Erythroblast (primary cell): ENCODE measurements at regions not wholly inside any gene's neighbourhood (a gene's known extent, or its start where the extent isn't known, plus 50 kb on each side); places are given as distances from the start of the nearest gene placed in this dataset.

ENCODE experiments used
- GATA1 ChIP-seq: IDR thresholded peaks from 2 replicates; pipeline ENCODE4 v1.6.1; 2011; ENCODE audit warnings: low read depth, mild to moderate bottlenecking, control low read depth, low read length, moderate library complexity
- POLR2A ChIP-seq: IDR thresholded peaks from 2 replicates; pipeline ENCODE4 v1.6.1; 2011; ENCODE audit warnings: mild to moderate bottlenecking, low read length

- TF ChIP-seq POLR2A: no peak
- no peak for TF ChIP-seq GATA1
These were observed 358.0 kb downstream of the TAF11L14 start for GRCh38 chr5:17992291-17992690.
